Activated B cell treated with CpG ODN at 0.5 μM for 24 hours (primary cell): ENCODE measurements at regions not wholly inside any gene's neighbourhood (a gene's known extent, or its start where the extent isn't known, plus 50 kb on each side); places are given as distances from the start of the nearest gene placed in this dataset.

Source experiments
- ATAC-seq: fragments of 200-7000 bp; cut with Tn5 transposase; one replicate; pipeline ENCODE4 v1.10.0; 2021; ENCODE audit warnings: low read depth, mild to moderate bottlenecking, moderate library complexity
- CTCF ChIA-PET: fragments of 350-600 bp; sonication (Branson Sonifier 250); formaldehyde crosslinking; loops from one replicate; lab custom pipeline; 2021; ENCODE audit warnings: antibody characterized with exemption; lab: Charles Lee
- POLR2A ChIA-PET: fragments of 350-600 bp; sonication (Branson Sonifier 250); formaldehyde crosslinking; loops from one replicate; lab custom pipeline; 2021; ENCODE audit warnings: antibody characterized with exemption; lab: Charles Lee
- DNase-seq: peaks from one replicate; pipeline ENCODE4 v3.0.0; 2022
- H3K27ac Mint-ChIP-seq: one replicate; pipeline ENCODE4 v1.8.0; 2020; ENCODE audit warnings: mixed read lengths
- H3K27me3 Mint-ChIP-seq: one replicate; pipeline ENCODE4 v1.8.0; 2021; ENCODE audit warnings: mixed read lengths
- H3K36me3 Mint-ChIP-seq: one replicate; pipeline ENCODE4 v1.8.0; 2021; ENCODE audit warnings: low read depth, mixed read lengths
- H3K4me1 Mint-ChIP-seq: one replicate; pipeline ENCODE4 v1.8.0; 2021; ENCODE audit warnings: mixed read lengths
- H3K4me3 Mint-ChIP-seq: one replicate; pipeline ENCODE4 v1.8.0; 2020; ENCODE audit warnings: mild to moderate bottlenecking, mixed read lengths
- H3K9me3 Mint-ChIP-seq: one replicate; pipeline ENCODE4 v1.8.0; 2020; ENCODE audit warnings: mixed read lengths
- intact Hi-C: fragments of 100-400 bp; cut with micrococcal nuclease; formaldehyde crosslinking; loops from one replicate; pipeline ENCODE4 v1.15.1; 2024
- TF ChIP-seq, protein P1 (sequence below): fragments of 200-600 bp; IDR thresholded peaks from one replicate; pipeline ENCODE4 v1.8.0; 2022; ENCODE audit warnings: antibody characterized with exemption, mild to moderate bottlenecking

DNA sequence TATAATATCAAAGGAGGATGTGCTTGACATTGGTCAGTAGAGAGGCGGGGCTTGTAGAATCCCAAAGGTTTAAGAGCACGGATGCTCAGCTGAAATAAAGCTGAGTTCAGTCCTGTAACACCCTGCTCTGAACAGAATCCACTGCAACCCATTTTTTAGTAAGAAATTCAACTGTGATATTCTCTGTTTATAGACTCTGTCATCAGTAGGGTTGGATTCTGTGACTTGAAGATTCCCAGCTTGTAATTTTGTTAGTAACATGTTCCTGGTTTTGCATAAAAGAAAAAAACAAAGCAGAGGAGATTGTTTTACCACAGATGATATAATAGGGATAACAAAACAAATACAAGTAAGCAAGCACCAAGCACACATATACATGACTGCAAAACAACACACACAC is 324.6 kb upstream of the NR2F2 start:
- ChIA-PET POLR2A (no interaction called here), CTCF (no interaction called here)
- peaks cover 3% of the 10 kb centered on the region for H3K9me3 Mint-ChIP-seq
- H3K4me3 Mint-ChIP-seq: no peak overlapping the region
- H3K4me1 Mint-ChIP-seq: no peaks in the 10 kb centered on the region
- no peaks in the 10 kb centered on the region for H3K27me3 Mint-ChIP-seq
- DNase-seq: no peak
- no peaks in the 10 kb centered on the region for H3K36me3 Mint-ChIP-seq
- no peak overlapping the region for H3K27ac Mint-ChIP-seq
- intact Hi-C loops: no loop called here
- ATAC-seq: no peak
- TF ChIP-seq, protein P1, sequence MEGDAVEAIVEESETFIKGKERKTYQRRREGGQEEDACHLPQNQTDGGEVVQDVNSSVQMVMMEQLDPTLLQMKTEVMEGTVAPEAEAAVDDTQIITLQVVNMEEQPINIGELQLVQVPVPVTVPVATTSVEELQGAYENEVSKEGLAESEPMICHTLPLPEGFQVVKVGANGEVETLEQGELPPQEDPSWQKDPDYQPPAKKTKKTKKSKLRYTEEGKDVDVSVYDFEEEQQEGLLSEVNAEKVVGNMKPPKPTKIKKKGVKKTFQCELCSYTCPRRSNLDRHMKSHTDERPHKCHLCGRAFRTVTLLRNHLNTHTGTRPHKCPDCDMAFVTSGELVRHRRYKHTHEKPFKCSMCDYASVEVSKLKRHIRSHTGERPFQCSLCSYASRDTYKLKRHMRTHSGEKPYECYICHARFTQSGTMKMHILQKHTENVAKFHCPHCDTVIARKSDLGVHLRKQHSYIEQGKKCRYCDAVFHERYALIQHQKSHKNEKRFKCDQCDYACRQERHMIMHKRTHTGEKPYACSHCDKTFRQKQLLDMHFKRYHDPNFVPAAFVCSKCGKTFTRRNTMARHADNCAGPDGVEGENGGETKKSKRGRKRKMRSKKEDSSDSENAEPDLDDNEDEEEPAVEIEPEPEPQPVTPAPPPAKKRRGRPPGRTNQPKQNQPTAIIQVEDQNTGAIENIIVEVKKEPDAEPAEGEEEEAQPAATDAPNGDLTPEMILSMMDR: no peak

DNA sequence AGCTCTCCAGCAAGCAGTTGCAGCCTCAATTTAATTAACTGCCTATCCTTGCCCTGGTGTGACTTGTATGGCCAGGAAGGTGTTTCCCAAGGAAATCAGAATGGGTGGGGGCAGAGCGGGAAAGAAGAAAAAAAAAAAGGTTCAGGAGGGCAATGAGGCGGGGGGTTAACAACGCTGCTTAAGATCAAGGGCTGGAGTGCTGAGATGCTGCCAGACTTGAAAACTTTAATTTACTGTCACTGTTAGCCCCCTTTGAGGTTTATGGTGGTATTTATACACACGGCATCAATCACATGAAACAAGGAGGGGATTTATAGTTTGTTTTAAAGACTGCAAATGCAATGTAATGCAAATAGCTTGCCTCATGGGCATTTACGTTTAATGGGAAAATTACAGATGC is 319.4 kb upstream of the NR2F2 start:
- intact Hi-C loops: no loop called here
- no peaks in the 10 kb centered on the region for H3K36me3 Mint-ChIP-seq
- no peak for DNase-seq

DNA sequence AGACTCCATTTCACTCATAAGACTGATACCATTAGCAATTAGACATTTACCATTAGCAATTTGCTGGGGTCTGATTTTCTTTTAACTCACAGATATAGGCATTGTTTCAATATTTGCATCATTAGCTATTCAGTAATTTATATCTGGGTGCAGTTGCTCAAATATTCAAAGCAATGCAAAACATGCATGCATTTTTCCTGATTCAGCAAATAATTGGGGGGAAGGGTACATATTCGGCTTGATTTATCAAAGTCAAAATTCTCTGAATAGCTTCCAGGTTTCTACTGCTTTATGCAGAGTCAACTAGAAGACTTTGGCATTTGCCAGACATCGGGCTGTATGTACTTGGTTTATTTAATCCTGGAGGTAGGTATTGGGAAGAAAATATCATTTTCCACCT is 315.6 kb upstream of the NR2F2 start:
- ChIA-PET POLR2A (no interaction called here), CTCF (no interaction called here)
- intact Hi-C loops: no loop called here
- Mint-ChIP-seq H3K4me1 (no peaks in the 10 kb centered on the region), H3K36me3 (no peaks in the 10 kb centered on the region), H3K4me3 (no peak overlapping the region), H3K27ac (no peak overlapping the region), H3K27me3 (no peaks in the 10 kb centered on the region), H3K9me3 (peaks cover 7% of the 10 kb centered on the region)
- DNase-seq: no peak
- TF ChIP-seq, protein P1: no peak
- no peak for ATAC-seq

More for the DNA sequence above, 319.4 kb upstream of the NR2F2 start:
- ATAC-seq: no peak
- CTCF ChIA-PET: no interaction called here
- no peak overlapping the region for H3K27ac Mint-ChIP-seq
- peaks cover 7% of the 10 kb centered on the region for H3K9me3 Mint-ChIP-seq
- TF ChIP-seq, protein P1: no peak
- no peaks in the 10 kb centered on the region for H3K4me1 Mint-ChIP-seq
- H3K27me3 Mint-ChIP-seq: no peaks in the 10 kb centered on the region
- POLR2A ChIA-PET: no interaction called here
- no peak overlapping the region for H3K4me3 Mint-ChIP-seq

DNA sequence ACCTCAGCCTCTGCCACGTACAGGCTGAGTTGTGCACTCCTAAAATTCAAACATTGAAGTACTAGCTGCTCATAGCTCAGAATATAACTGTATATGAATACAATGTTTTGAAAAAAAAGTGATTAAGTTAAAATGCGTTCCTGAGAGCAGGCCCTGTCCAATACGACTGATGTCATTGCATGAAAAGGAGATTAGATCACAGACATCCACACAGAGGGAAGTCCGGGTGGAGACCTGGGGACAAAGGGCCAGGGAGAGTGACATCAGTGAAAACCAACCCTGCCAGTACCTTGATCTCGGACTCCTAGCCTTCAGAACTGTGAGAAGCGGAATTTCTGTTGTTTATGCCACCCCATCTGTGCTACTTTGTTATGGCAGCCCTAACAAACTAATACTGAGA is 311.4 kb upstream of the NR2F2 start:
- intact Hi-C loops: no loop called here
- Mint-ChIP-seq H3K4me3 (no peak overlapping the region), H3K27ac (no peak overlapping the region), H3K36me3 (no peaks in the 10 kb centered on the region), H3K4me1 (no peaks in the 10 kb centered on the region), H3K27me3 (no peaks in the 10 kb centered on the region), H3K9me3 (no peaks in the 10 kb centered on the region)
- TF ChIP-seq, protein P1: no peak
- ChIA-PET POLR2A (no interaction called here), CTCF (no interaction called here)
- ATAC-seq (no peak), DNase-seq (no peak)

DNA sequence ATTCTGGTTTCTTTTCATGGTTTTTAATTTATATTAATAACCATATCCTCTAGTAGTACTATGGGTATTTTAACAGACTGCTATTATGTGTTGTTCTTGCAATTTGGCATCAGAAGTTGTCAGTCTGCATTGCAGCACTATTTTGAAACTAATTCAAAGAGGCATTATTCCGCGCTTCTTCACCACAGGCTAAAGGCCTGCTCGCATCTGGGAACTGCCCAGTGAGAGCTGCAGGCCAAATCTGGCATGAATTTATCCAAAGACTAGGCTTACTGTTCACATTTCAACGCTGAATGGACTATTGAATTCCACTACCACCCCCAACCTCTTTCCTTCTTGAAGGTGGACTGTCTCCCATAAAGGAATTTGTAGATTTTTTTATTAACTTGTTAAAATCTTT is 310.4 kb upstream of the NR2F2 start:
- intact Hi-C loops: no loop called here
- TF ChIP-seq, protein P1: no peak
- no peaks in the 10 kb centered on the region for H3K4me1 Mint-ChIP-seq
- H3K27me3 Mint-ChIP-seq: no peaks in the 10 kb centered on the region
- no peaks in the 10 kb centered on the region for H3K9me3 Mint-ChIP-seq
- POLR2A ChIA-PET: no interaction called here
- DNase-seq (no peak), ATAC-seq (no peak)
- H3K36me3 Mint-ChIP-seq: no peaks in the 10 kb centered on the region
- no peak overlapping the region for H3K4me3 Mint-ChIP-seq
- CTCF ChIA-PET: no interaction called here
- no peak overlapping the region for H3K27ac Mint-ChIP-seq
